Dermis microvascular lymphatic vessel endothelial cell (primary cell): ENCODE measurements at regions not wholly inside any gene's neighbourhood (a gene's known extent, or its start where the extent isn't known, plus 50 kb on each side); places are given as distances from the start of the nearest gene placed in this dataset.

Experiments used
- DNase-seq, 2 donors: peaks; one replicate each; pipeline versions ENCODE4 v3.0.0 to v3.0.0-alpha.2; 2010; ENCODE audit warnings: low read depth in 2 of 2

DNA sequence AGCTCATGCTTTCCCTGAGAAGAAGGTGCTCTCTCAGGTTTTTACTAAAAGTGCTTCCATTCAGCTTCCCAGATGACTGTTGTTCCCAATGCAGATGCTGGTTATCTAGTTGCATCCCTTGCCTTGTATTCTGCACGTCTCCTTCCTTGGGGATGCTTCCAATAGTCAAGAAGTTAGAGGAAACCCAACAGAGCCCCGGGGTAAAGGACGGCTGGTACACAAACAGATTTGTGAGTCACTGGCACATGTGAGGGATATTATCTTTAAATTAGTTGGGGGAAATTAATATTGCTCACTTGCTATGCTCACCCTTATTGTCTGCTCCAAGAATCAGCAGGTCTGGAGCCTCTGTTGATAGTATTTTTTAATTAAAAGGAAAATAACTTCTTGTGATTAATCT, 465.2 kb upstream of the BOD1L1 start:
- no peak for DNase-seq

DNA sequence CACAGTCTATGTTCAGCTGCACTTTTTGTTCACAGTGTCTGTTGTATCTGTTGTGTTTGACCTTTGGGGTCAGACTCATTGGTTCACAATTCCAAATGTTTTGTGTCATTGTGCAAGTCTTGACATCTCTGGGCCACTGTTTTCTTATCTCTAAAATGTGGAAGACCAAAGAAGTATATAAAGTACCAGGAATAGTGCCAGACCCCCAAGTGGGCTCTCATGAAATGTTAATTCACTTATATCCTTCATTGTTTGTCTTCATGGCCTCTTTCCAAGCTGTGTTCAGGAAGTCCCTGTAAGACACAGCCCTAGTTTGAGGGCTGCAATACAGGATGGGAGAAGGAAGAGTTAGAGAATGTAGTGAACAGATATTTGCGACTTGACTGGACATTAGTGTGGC, 468.3 kb upstream of the BOD1L1 start:
- no peak for DNase-seq

GRCh38 chr4:14096396-14096965, 469.0 kb upstream of the BOD1L1 start:
- DNase-seq, result no peak

- DNase-seq, result peak in 1 of 2 donors; percentile 5
Observed at GRCh38 chr4:14100349-14100748, 472.8 kb upstream of the BOD1L1 start.

GRCh38 chr4:14110407-14110806, 482.9 kb upstream of the BOD1L1 start:
- DNase-seq, result no peak

DNA sequence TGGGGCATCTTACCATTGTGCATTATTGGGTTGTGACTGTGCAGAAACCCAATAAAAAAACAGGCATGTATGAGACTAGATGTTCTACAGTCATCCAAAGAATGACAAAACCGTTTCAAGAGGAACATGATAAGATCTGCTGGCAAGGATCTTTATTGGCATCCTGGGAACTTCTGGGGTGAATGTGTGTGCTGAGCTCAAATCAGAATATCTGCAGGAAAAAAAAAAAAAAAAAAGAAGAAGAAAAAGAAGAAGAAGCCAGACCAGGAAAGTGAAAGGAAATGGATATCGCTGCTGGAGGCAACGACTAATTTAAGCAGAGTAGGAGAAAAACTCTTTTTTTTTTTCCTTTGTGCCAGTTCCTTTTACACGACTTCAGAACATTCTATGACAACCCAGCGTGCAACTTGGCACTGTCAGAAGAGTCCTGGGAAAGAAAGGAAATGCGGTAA, 484.2 kb upstream of the BOD1L1 start:
- DNase-seq, result no peak

DNA sequence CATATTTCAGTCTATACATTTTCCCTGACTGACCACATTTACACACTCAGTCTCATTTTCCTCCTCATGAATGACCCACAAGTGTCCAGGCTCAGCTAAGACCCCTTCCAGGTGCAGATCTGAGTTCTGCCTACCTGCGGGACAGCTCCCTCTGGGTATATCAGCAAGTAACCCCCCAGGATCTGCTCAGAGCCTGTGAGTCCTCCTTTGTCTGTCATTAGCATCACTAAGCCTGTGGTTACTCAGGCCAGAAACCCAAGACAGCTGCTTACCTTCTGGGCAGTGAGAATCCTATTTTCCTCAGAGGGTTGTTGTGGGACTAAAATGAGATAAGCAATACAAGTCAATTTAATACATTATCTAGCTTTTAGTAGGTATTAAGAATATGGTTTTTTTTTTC, 487.6 kb upstream of the BOD1L1 start:
- no peak for DNase-seq

DNA sequence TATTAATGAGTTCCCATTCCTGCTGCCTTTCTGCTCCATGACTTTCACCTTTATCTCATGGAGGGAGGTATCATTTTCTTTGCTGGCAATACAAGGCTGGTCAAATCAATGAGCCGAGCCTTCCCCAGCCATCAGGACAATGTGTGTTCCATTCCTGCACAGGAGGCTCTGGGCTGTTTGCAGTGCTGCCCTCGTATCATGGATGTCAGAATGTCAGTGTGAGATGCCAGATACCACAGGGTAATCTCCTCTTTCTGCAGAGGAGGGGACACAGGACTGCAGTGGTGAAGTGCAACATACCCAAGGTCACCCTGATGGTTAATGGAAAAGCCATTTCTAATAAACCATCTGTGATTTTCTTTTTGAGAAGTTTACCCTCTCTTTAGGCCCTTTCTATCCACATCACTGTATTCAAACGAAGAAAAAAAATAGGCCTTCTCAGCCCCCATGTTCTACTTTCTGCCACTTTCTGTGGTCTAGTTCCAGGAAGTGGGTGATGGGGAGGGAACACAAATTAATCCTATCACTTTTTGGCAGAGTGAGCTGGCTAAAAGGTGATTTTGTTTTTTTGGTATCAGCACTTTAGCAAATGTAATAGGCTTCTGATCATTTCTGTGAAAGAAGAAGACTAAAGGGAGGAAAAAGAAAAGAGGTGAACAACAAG, 490.2 kb upstream of the BOD1L1 start:
- no peak for DNase-seq

DNA sequence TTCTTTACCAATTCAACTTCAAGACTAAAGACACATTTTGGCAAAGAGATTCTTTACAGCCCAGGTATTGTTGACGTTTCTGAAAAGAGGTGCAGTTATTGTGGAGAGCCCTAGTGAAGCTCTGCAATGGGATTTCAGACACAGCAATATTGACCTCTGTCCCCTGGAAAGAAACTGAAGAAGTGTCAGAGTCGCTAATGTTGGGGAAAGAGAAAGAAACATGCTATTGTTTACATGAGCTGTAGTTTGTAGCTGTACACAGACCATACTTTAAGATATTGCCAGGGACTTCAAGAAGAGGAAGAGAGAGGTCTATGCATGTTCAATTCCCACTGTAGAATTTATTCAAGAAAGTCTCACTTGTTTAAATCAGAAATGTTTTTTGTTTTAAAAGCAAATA, 497.3 kb upstream of the BOD1L1 start:
- DNase-seq, result no peak

DNA sequence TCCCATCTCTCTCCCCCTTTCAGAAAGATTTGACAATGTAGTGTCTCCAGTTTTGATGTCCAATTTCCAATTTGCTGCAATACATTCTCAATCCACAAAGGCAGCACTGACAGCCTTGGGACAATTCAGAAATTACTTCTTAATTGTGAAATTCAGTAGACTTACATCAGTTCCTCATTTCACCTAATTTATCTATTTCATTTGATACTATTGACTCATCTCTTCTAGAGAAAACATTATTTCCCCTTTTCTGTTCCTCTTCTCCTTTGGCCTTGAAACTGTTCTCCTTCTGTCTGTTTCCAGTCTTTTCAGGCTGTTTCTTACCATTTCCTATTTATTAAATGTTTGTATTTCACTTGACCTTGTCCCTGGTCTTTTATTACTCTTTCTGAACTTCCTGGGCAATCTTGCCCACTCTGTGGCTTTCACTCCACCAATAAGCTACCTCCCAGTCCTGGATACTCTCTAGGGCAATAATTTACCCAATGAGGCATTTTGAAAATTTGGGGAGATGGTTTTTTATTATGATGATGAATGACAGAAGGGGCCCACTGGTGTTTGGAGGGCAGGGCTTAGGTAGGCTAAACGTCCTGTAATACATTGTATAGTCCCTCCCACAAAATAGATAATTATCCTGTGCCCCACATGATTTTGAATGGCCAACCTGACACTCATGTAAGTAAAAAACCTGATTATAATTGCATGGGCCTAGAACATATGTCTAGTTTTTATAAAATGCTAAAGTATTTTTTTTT, 498.0 kb upstream of the BOD1L1 start:
- DNase-seq, result no peak

GRCh38 chr4:14130551-14130950, 503.0 kb upstream of the BOD1L1 start:
- no peak for DNase-seq

DNA sequence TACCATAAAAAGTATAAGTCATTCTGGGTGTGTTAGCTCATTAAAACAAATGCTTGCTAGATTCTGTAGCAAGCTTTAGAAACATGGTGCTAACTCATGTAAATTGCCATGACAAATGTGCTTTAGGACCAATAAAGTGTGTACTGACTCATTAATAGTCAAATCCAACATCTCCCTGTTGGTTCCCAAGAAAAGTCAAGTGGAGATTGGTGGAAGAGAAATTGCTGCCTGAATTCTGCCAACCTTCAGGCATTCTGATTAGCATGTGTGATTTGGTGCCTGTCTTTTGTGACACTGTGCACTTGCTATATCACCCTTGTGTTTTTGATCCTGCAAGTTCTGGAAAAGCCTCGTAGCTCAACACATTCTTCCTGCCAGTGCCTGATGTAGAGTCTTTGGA, 503.8 kb upstream of the BOD1L1 start:
- DNase-seq, result no peak

GRCh38 chr4:14132301-14132700, 504.8 kb upstream of the BOD1L1 start:
- no peak for DNase-seq

DNA sequence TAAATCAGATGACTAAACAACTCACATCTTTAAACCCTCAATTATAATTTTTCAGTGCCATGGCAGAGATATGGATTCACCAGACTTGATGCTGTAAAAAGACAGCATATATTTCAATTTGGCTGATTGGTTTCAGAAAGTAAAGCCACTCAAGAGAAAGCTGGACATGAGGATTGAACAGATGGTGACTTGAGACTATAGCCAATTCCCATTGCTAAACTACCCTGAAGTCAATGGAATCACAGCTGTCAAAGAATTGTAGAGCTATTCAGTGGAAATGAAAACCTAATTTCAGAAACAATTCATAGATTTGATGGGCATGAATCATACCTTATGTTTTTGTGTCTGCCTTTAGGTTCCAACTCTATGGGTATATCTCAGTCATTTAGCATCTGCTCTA, 510.6 kb upstream of the BOD1L1 start:
- DNase-seq, result no peak

DNA sequence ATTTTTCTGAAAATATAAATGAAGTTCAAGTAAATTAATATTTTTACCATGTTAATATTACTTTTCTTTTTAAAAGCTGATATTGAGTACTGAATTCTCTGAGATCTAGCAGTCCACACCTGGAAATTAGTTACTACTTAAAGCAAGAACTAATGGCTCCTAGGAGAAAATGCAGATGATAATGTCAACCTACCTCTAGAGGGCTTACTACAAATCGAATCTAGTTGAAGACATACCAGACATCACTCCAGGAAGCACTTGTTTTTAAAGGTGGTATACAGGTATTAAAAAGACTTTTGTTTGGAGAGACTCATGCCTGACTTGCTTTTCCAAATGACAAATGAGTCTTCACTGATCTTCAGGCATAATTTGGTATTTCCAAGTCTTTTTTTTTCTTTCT, 516.4 kb upstream of the BOD1L1 start:
- DNase-seq, result no peak

DNA sequence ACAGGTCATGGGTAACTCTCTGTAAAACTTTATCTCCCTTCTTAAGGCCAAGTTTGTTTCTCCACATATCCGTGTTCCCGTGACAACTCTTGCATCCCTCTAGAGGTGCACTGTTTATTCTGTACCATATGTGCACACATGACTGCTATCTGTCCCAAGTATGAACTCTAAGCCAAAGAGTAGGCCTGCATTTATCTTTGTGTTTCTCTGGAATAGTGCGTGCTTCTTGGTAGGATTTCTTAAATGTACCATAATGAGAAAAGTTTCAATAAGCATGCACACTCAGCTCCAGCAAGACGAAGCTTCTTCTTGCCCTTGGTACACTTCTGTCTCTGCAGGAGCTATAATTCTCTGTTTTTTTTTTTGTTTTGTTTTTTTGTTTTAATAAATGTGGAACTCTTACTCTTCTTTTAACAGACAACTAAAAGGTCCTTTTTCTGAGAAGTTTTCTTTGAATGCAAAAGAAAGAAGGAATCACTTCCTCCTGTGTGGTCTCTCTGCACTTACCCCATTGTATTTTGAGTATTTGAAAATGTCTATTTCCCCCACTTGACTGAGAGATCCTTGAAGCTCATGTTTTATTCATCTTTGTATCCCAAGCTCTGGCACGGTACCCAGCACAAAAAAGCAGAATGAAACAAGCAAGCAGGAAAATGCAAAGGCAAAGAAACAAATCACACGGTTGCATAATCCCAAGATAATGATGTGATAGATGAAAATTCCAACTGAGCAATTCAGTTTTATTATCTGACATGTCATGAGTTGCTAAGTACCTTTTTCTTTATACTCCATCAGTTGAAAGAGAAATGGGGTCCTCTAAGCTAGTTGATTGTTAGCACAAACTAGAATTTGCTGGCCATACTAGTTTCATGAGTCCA, 521.9 kb upstream of the BOD1L1 start:
- DNase-seq, result no peak

- no peak for DNase-seq
Observed at GRCh38 chr4:14151101-14151500, 523.6 kb upstream of the BOD1L1 start.

DNA sequence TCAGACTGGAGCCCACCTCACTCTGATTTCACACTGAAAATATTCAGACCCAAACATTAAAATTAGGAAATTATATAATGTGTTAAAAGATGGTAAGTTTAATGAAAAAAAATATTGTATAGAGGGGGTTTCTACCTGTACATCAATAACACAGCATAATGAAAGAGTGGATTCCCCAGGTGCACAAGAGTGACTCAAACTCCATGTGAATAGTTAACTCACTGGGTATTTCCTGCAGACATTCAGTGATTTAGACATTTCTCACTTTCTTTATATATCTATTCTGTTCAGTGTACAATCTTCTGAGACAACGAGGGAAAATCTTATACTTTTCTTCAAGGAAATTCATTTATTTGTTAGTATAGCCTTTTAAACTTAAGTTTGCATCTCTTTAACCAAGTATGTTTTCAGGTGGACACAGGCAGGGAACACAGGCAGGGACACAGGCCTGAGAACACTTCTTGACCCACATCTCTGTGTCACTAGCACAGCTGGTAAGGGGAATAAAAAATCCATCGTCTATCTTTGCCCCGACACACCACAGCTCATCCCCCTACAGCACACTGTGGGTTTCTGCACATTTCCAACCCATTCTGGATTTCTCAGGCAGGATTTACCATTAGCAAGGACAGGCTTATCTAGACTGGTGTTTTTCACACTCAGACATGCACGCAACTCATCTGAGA, 525.5 kb upstream of the BOD1L1 start:
- DNase-seq, result no peak

DNA sequence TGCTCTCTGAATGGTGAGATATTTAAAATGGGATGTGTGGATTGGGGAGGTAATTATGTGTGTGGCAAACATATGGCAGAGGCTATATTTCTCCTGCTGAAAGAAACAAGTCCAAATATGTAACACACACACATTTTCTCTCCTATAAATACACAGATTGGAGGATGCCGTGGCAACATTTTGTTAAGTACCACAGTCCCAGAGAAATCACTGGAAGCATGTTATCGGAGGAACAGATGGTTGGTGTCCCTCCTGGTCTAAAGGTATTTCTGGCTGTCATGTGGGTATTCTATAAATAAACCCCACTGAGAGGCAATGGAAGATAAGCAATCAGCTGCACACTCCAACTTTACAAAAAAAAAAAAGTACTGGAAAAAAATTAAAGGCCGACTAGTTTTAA, 528.3 kb upstream of the BOD1L1 start:
- DNase-seq, result no peak

- no peak for DNase-seq
Observed at GRCh38 chr4:14157262-14157661, 529.7 kb upstream of the BOD1L1 start.

- DNase-seq, result no peak
Observed at GRCh38 chr4:14165222-14165920, 537.8 kb upstream of the BOD1L1 start.
